22Rv1 (cell line): ENCODE measurements at regions not wholly inside any gene's neighbourhood (a gene's known extent, or its start where the extent isn't known, plus 50 kb on each side); places are given as distances from the start of the nearest gene placed in this dataset.

ENCODE experiments used
- ZFX ChIP-seq: fragments of 450-650 bp; IDR thresholded peaks from 2 replicates; pipeline ENCODE4 v1.6.1; 2017; ENCODE audit warnings: antibody characterized with exemption, borderline replicate concordance
- TF ChIP-seq, protein P1 (sequence below): fragments of 450-650 bp; IDR thresholded peaks from 2 replicates; pipeline ENCODE4 v1.5.1; 2017; ENCODE audit warnings: mild to moderate bottlenecking

DNA sequence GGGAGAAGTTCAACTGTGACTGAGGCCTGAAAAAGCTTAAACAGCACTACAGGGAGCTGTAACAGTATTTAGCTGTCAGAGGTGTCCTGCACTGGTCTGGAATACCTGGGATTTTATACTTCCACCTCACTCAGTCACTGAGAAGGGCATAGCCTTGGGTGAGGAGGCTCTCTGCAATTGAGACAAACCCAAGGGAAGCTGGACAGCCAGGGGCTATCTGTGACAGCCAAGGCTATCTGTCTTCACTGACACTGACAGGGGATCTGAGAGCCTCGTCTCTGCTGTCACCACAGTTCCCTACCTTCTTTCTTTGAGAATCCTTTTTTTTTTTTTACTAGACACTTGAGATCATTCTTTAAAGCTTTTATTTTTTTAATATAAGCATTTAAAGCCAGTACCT is 356.2 kb upstream of the CD180 start:
- TF ChIP-seq, protein P1, sequence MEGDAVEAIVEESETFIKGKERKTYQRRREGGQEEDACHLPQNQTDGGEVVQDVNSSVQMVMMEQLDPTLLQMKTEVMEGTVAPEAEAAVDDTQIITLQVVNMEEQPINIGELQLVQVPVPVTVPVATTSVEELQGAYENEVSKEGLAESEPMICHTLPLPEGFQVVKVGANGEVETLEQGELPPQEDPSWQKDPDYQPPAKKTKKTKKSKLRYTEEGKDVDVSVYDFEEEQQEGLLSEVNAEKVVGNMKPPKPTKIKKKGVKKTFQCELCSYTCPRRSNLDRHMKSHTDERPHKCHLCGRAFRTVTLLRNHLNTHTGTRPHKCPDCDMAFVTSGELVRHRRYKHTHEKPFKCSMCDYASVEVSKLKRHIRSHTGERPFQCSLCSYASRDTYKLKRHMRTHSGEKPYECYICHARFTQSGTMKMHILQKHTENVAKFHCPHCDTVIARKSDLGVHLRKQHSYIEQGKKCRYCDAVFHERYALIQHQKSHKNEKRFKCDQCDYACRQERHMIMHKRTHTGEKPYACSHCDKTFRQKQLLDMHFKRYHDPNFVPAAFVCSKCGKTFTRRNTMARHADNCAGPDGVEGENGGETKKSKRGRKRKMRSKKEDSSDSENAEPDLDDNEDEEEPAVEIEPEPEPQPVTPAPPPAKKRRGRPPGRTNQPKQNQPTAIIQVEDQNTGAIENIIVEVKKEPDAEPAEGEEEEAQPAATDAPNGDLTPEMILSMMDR = no peak
- no peak for TF ChIP-seq ZFX
